ENCODE measurements at regions not wholly inside any gene's neighbourhood (a gene's known extent, or its start where the extent isn't known, plus 50 kb on each side); places are given as distances from the start of the nearest gene placed in this dataset.
A peak's percentile ranks its signal among the peaks of the same experiment; 100 is the strongest.

- FAIRE-seq (no peak), DNase-seq (ENCODE audit: low read depth, low spot score) (peak; percentile 46)
- H3K9ac ChIP-seq (replicated peaks; ENCODE audit: extremely low read depth, insufficient read depth, low read length): no peak overlapping the region
- no peak overlapping the region for H3K4me3 ChIP-seq (replicated peaks in 1 of 3; ENCODE audit: insufficient read depth in 1 of 3, low read depth in 1 of 3, low read length in 3 of 3)
- no peaks in the 10 kb centered on the region for H3K27me3 ChIP-seq (ENCODE audit: control insufficient read depth in 2 of 2, insufficient read depth in 2 of 2, low read length in 2 of 2)
- H3K9me1 ChIP-seq (replicated peaks; ENCODE audit: control insufficient read depth, extremely low read depth, insufficient read depth, low read length): no peaks in the 10 kb centered on the region
- H3K9me3 ChIP-seq (replicated peaks; ENCODE audit: control insufficient read depth, insufficient read depth, low read length): no peaks in the 10 kb centered on the region
- intact Hi-C loops (cut with micrococcal nuclease) (no loop called here), dilution Hi-C loops (cut with MboI; ENCODE audit: extremely low pct_ligation_motif_present, low sequenced_read_pairs) (no loop called here)
- no peaks in the 10 kb centered on the region for H3K79me2 ChIP-seq (ENCODE audit: control insufficient read depth, insufficient read depth, low read length)
- no peaks in the 10 kb centered on the region for H3K4me1 ChIP-seq (ENCODE audit: control insufficient read depth, extremely low read depth, insufficient read depth, low read length)
- no peaks in the 10 kb centered on the region for H3K36me3 ChIP-seq (ENCODE audit: control insufficient read depth in 2 of 2, extremely low read depth in 1 of 2, insufficient read depth in 2 of 2, low read length in 2 of 2)
- no peak overlapping the region for H3K4me2 ChIP-seq (ENCODE audit: insufficient read depth, low read length)
- TF ChIP-seq, protein P1, sequence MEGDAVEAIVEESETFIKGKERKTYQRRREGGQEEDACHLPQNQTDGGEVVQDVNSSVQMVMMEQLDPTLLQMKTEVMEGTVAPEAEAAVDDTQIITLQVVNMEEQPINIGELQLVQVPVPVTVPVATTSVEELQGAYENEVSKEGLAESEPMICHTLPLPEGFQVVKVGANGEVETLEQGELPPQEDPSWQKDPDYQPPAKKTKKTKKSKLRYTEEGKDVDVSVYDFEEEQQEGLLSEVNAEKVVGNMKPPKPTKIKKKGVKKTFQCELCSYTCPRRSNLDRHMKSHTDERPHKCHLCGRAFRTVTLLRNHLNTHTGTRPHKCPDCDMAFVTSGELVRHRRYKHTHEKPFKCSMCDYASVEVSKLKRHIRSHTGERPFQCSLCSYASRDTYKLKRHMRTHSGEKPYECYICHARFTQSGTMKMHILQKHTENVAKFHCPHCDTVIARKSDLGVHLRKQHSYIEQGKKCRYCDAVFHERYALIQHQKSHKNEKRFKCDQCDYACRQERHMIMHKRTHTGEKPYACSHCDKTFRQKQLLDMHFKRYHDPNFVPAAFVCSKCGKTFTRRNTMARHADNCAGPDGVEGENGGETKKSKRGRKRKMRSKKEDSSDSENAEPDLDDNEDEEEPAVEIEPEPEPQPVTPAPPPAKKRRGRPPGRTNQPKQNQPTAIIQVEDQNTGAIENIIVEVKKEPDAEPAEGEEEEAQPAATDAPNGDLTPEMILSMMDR (IDR thresholded peaks at IDR 0.05; ENCODE audit: extremely low read depth in 1 of 2, insufficient read depth in 1 of 2, low read depth in 1 of 2, low read length in 2 of 2): peak; percentile 48 to 60
- TF ChIP-seq FOS (IDR thresholded peaks at IDR 0.05; ENCODE audit: borderline replicate concordance, insufficient read depth, low read length): no peak
- POLR2A ChIA-PET: no interaction called here
- CTCF ChIA-PET: interaction anchor here (1.1 to 1.3 kb wide), 2 partner anchors 19 to 298 kb away, joined by 3 to 7 read pairs; no protein-coding TSS in a partner anchor
- BruUV-seq (replicated peaks): no TSS peak
- no peak overlapping the region for H2AFZ ChIP-seq (ENCODE audit: low read depth, low read length)
- H4K20me1 ChIP-seq (replicated peaks; ENCODE audit: control insufficient read depth, extremely low read depth, insufficient read depth, low read length): no peaks in the 10 kb centered on the region
- no peak overlapping the region for H3K27ac ChIP-seq (ENCODE audit: insufficient read depth, low read depth, low read length)
Observed at GRCh38 chr7:145036604-145037405, 201.0 kb upstream of the TPK1 start.

DNA sequence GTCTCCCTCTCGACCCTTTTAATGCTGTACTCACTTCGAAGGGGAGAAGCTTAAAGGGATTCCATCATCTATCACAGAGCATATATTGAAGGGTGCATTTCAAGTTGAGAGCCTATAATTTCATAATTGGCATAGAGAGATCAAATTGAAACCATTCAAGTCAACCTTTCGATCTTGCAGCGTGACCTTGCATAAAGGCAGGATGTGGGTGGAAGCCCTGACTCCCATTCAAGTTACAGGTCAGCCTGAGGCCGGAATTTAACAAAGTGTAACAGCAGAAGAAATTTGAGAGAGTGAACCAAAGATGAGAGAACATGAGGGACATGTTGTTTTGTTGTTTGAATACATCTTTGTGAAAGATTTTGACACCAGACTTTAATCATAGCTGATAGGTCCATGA is 195.3 kb upstream of the TPK1 start:
- no peaks in the 10 kb centered on the region for H3K79me2 ChIP-seq (ENCODE audit: control insufficient read depth, insufficient read depth, low read length)
- no peaks in the 10 kb centered on the region for H4K20me1 ChIP-seq (replicated peaks; ENCODE audit: control insufficient read depth, extremely low read depth, insufficient read depth, low read length)
- H3K9ac ChIP-seq (replicated peaks; ENCODE audit: extremely low read depth, insufficient read depth, low read length): no peak overlapping the region
- no peaks in the 10 kb centered on the region for H3K9me1 ChIP-seq (replicated peaks; ENCODE audit: control insufficient read depth, extremely low read depth, insufficient read depth, low read length)
- intact Hi-C loops (cut with micrococcal nuclease) (no loop called here), dilution Hi-C loops (cut with MboI; ENCODE audit: extremely low pct_ligation_motif_present, low sequenced_read_pairs) (no loop called here)
- no peaks in the 10 kb centered on the region for H3K27me3 ChIP-seq (ENCODE audit: control insufficient read depth in 2 of 2, insufficient read depth in 2 of 2, low read length in 2 of 2)
- H3K9me3 ChIP-seq (replicated peaks; ENCODE audit: control insufficient read depth, insufficient read depth, low read length): no peaks in the 10 kb centered on the region
- H3K27ac ChIP-seq (ENCODE audit: insufficient read depth, low read depth, low read length): no peak overlapping the region
- ChIA-PET POLR2A (no interaction called here), CTCF (no interaction called here)
- no peak overlapping the region for H3K4me3 ChIP-seq (replicated peaks in 1 of 3; ENCODE audit: insufficient read depth in 1 of 3, low read depth in 1 of 3, low read length in 3 of 3)
- no peaks in the 10 kb centered on the region for H3K4me1 ChIP-seq (ENCODE audit: control insufficient read depth, extremely low read depth, insufficient read depth, low read length)
- H3K36me3 ChIP-seq (ENCODE audit: control insufficient read depth in 2 of 2, extremely low read depth in 1 of 2, insufficient read depth in 2 of 2, low read length in 2 of 2): no peaks in the 10 kb centered on the region
- no TSS peak for BruUV-seq (replicated peaks)
- DNase-seq (ENCODE audit: low read depth, low spot score): no peak
- H2AFZ ChIP-seq (ENCODE audit: low read depth, low read length): no peak overlapping the region
- TF ChIP-seq GATA2 (IDR thresholded peaks at IDR 0.05; ENCODE audit: insufficient read depth, insufficient read length, low read depth, low read length) (no peak), POLR2AphosphoS5 (IDR thresholded peaks at IDR 0.05; ENCODE audit: insufficient read depth, low read depth, low read length) (no peak), FOS (IDR thresholded peaks at IDR 0.05; ENCODE audit: borderline replicate concordance, insufficient read depth, low read length) (no peak), JUN (IDR thresholded peaks at IDR 0.05; ENCODE audit: borderline replicate concordance, insufficient read depth, insufficient read length, low read depth) (no peak), POLR2A (IDR thresholded peaks at IDR 0.05; ENCODE audit: low read depth, low read length) (no peak), MYC (IDR thresholded peaks at IDR 0.05; ENCODE audit: low read depth, low read length) (no peak), EZH2 (IDR thresholded peaks at IDR 0.05; ENCODE audit: borderline replicate concordance, low read depth, low read length, severe bottlenecking) (no peak)
- TF ChIP-seq, protein P2, sequence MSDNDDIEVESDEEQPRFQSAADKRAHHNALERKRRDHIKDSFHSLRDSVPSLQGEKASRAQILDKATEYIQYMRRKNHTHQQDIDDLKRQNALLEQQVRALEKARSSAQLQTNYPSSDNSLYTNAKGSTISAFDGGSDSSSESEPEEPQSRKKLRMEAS (IDR thresholded peaks at IDR 0.05; ENCODE audit: insufficient read depth, insufficient read length): no peak
- TF ChIP-seq, protein P1 (IDR thresholded peaks at IDR 0.05; ENCODE audit: extremely low read depth in 1 of 2, insufficient read depth in 1 of 2, low read depth in 1 of 2, low read length in 2 of 2): no peak
- FAIRE-seq: no peak
- no peak overlapping the region for H3K4me2 ChIP-seq (ENCODE audit: insufficient read depth, low read length)

All from endothelial cell of umbilical vein (primary cell).